Bronchial epithelial cell (primary cell): ENCODE measurements at regions not wholly inside any gene's neighbourhood (a gene's known extent, or its start where the extent isn't known, plus 50 kb on each side); places are given as distances from the start of the nearest gene placed in this dataset.
A peak's percentile ranks its signal among the peaks of the same experiment; 100 is the strongest.
"Not testable (repeated sequence)": the region's sequence is repeated elsewhere in the genome, so short reads cannot be mapped to it uniquely, and the experiment has no call there.

Source experiments
- DNase-seq: peaks from one replicate; pipeline ENCODE4 v3.0.0-alpha.2; 2010; ENCODE audit warnings: low read depth
- FAIRE-seq: peaks from 2 replicates; lab custom pipeline; 2011; peaks lifted over from hg19 to GRCh38; lab: Jason Lieb, UNC
- H3K27me3 ChIP-seq: 2 replicates; pipeline ENCODE4 v1.5.1; 2011; ENCODE audit warnings: low read length; ENCODE audit not compliant: control insufficient read depth, insufficient read depth
- H3K36me3 ChIP-seq: 2 replicates; pipeline ENCODE4 v1.5.1; 2011; ENCODE audit warnings: low read length; ENCODE audit not compliant: control insufficient read depth, insufficient read depth
- H3K4me3 ChIP-seq: 2 replicates; pipeline ENCODE4 v1.5.1; 2011; ENCODE audit warnings: mild to moderate bottlenecking, low read depth, low read length, control low read depth
- CTCF ChIP-seq: IDR thresholded peaks from 2 replicates; pipeline ENCODE4 v1.5.1; 2011; ENCODE audit warnings: mild to moderate bottlenecking, moderate library complexity, low read length, control low read depth, inconsistent platforms; ENCODE audit not compliant: insufficient read depth, severe bottlenecking

DNA sequence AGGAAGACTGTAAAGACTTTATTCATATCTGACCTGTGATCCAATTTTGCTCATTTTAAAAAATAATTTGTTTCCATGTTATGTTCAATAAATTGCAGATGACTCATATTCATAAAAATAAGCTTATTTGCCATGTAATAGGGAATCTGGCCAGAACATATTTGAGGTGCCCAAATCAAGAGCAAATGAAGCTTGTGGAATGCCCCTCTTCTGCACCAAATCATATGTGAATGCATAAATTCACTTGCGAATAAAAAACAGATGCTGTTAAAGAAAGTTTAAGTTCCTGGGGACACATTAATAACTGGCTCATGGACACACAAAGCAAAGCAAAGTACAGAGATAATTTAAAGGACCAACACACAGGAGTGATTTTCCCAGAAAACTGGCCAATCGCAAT lies 279.0 kb upstream of the CDH2 start:
- FAIRE-seq (no peak), DNase-seq (no peak)
- no peak for TF ChIP-seq CTCF
- H3K4me3 ChIP-seq: no peak overlapping the region
- no peaks in the 10 kb centered on the region for H3K36me3 ChIP-seq
- no peaks in the 10 kb centered on the region for H3K27me3 ChIP-seq

GRCh38 chr18:28439870-28440269 lies 262.9 kb upstream of the CDH2 start:
- no peak for FAIRE-seq
- TF ChIP-seq CTCF: peak; percentile 36
- DNase-seq: peak; percentile 22
- Histone ChIP-seq H3K4me3 (no peak overlapping the region), H3K27me3 (no peaks in the 10 kb centered on the region), H3K36me3 (no peaks in the 10 kb centered on the region)

- FAIRE-seq: no peak
- H3K27me3 ChIP-seq: no peaks in the 10 kb centered on the region
- no peak for TF ChIP-seq CTCF
- H3K4me3 ChIP-seq: no peak overlapping the region
- DNase-seq: no peak
- H3K36me3 ChIP-seq: no peaks in the 10 kb centered on the region
Observed at GRCh38 chr18:28438381-28438780, 261.5 kb upstream of the CDH2 start.

- no peak overlapping the region for H3K4me3 ChIP-seq
- TF ChIP-seq CTCF: no peak
- FAIRE-seq (no peak), DNase-seq (peak; percentile 50)
- no peaks in the 10 kb centered on the region for H3K27me3 ChIP-seq
- H3K36me3 ChIP-seq: no peaks in the 10 kb centered on the region
Observed at GRCh38 chr18:28432339-28432738, 255.4 kb upstream of the CDH2 start.

DNA sequence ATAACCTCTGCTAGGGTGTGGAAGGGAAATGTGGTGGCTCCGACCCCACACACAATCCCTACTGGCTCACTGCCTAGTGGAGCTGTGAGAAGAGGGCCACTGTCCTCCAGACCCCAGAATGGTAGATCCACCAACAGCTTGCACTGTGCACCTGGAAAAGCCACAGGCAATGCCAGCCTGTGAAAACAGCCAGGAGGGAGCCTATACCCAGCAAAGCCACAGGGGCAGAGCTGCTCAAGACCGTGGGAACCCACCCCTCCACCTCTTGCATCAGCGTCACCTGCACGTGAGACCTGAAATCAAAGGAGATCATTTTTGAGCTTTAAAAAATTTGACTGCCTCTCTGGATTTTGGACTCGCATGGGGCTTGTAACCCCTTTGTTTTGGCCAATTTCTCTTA lies 249.0 kb upstream of the CDH2 start:
- FAIRE-seq (no peak), DNase-seq (no peak)
- no peak overlapping the region for H3K4me3 ChIP-seq
- no peak for TF ChIP-seq CTCF
- no peaks in the 10 kb centered on the region for H3K36me3 ChIP-seq
- H3K27me3 ChIP-seq: no peaks in the 10 kb centered on the region

GRCh38 chr18:28422577-28422976 lies 245.6 kb upstream of the CDH2 start:
- TF ChIP-seq CTCF: no peak
- DNase-seq: no peak
- Histone ChIP-seq H3K4me3 (no peak overlapping the region), H3K36me3 (no peaks in the 10 kb centered on the region), H3K27me3 (no peaks in the 10 kb centered on the region)
- FAIRE-seq: no peak

GRCh38 chr18:28421950-28422349 lies 245.0 kb upstream of the CDH2 start:
- H3K27me3 ChIP-seq, DNase-seq, FAIRE-seq, H3K36me3 ChIP-seq, H3K4me3 ChIP-seq: not testable (repeated sequence)
